B cell (primary cell): ENCODE measurements at regions not wholly inside any gene's neighbourhood (a gene's known extent, or its start where the extent isn't known, plus 50 kb on each side); places are given as distances from the start of the nearest gene placed in this dataset.
"Not testable (repeated sequence)": the region's sequence is repeated elsewhere in the genome, so short reads cannot be mapped to it uniquely, and the experiment has no call there.

Source experiments
- ATAC-seq: fragments of 200-7000 bp; cut with Tn5 transposase; one replicate; pipeline ENCODE4 v1.10.0; 2021; ENCODE audit warnings: low read depth, mild to moderate bottlenecking, moderate number of reproducible peaks, moderate library complexity
- CTCF ChIA-PET: fragments of 350-600 bp; sonication (Branson Sonifier 250); formaldehyde crosslinking; loops from one replicate; lab custom pipeline; 2021; ENCODE audit warnings: antibody characterized with exemption, inconsistent platforms; lab: Charles Lee
- POLR2A ChIA-PET: fragments of 350-600 bp; sonication (Branson Sonifier 250); formaldehyde crosslinking; loops from one replicate; lab custom pipeline; 2021; ENCODE audit warnings: antibody characterized with exemption; lab: Charles Lee
- DNase-seq: peaks from one replicate; pipeline ENCODE4 v3.0.0; 2013
- H2AFZ ChIP-seq: 2 replicates; pipeline ENCODE4 v1.6.1; 2012; ENCODE audit warnings: mild to moderate bottlenecking, low read depth, low read length; ENCODE audit not compliant: insufficient read depth, poor library complexity, severe bottlenecking
- H3K27ac ChIP-seq, 2 donors: 1 replicate in 1 of 2; 2 replicates in 1 of 2; pipeline ENCODE4 v1.5.1; 2012 to 2013; ENCODE audit warnings: low read length in 2 of 2, mild to moderate bottlenecking in 2 of 2, moderate library complexity in 1 of 2
- H3K27me3 ChIP-seq, 4 experiments: fragments of 200-600 bp in 1 of 4; sonication (generic) in 1 of 4; replicated peaks in 1 of 4; 1 replicate in 2 of 4; 2 replicates in 2 of 4; pipeline versions ENCODE4 v1.6.1 to v1.7.0; 2013 to 2016; ENCODE audit warnings: low read length in 3 of 4, mild to moderate bottlenecking in 2 of 4, mixed read lengths in 1 of 4, moderate library complexity in 1 of 4; ENCODE audit not compliant: insufficient read depth in 4 of 4, control insufficient read depth in 3 of 4; ENCODE audit errors: control extremely low read depth in 1 of 4
- H3K36me3 ChIP-seq, 2 experiments: replicated peaks in 1 of 2; 1 replicate in 1 of 2; 2 replicates in 1 of 2; pipeline versions ENCODE4 v1.6.1 to v1.7.1; 2013; ENCODE audit warnings: low read length in 1 of 2; ENCODE audit not compliant: insufficient read depth in 2 of 2, control insufficient read depth in 1 of 2; ENCODE audit errors: control extremely low read depth in 1 of 2, extremely low read depth in 1 of 2
- H3K4me1 ChIP-seq, 2 donors: fragments of 200-600 bp in 1 of 2; sonication (generic) in 1 of 2; 1 replicate in 1 of 2; 2 replicates in 1 of 2; pipeline versions ENCODE4 v1.5.1 to v1.6.1; 2013 to 2017; ENCODE audit warnings: low read length in 2 of 2; ENCODE audit not compliant: control insufficient read depth in 2 of 2, insufficient read depth in 2 of 2
- H3K4me2 ChIP-seq: replicated peaks from 2 replicates; pipeline ENCODE3; 2012; ENCODE audit warnings: mild to moderate bottlenecking, low read depth, low read length; ENCODE audit not compliant: poor library complexity, severe bottlenecking
- H3K4me3 ChIP-seq, 5 experiments: fragments of 200-600 bp in 1 of 5; sonication (generic) in 1 of 5; 1 replicate in 3 of 5; 2 replicates in 2 of 5; pipeline versions ENCODE4 v1.5.1 to v1.7.0; 2011 to 2016; ENCODE audit warnings: low read length in 4 of 5, mild to moderate bottlenecking in 4 of 5, low read depth in 2 of 5, control low read depth in 1 of 5, moderate library complexity in 1 of 5; ENCODE audit not compliant: insufficient read depth in 1 of 5; ENCODE audit errors: control extremely low read depth in 1 of 5, extremely low read depth in 1 of 5
- H3K79me2 ChIP-seq: fragments of 200-600 bp; sonication (generic); one replicate; pipeline ENCODE4 v1.6.0; 2016; ENCODE audit warnings: low read length; ENCODE audit not compliant: control insufficient read depth, insufficient read depth
- H3K9ac ChIP-seq: fragments of 200-600 bp; sonication (generic); 2 replicates; pipeline ENCODE4 v1.6.1; 2017; ENCODE audit warnings: mild to moderate bottlenecking, low read length, moderate library complexity
- H3K9me3 ChIP-seq, 3 donors: one replicate each; pipeline versions ENCODE4 v1.6.1 to v1.7.1; 2013; ENCODE audit warnings: low read length in 2 of 3; ENCODE audit not compliant: control insufficient read depth in 2 of 3, insufficient read depth in 1 of 3; ENCODE audit errors: control extremely low read depth in 1 of 3
- H4K20me1 ChIP-seq: 2 replicates; pipeline ENCODE4 v1.6.0; 2012; ENCODE audit warnings: mild to moderate bottlenecking, low read length; ENCODE audit not compliant: insufficient read depth, control insufficient read depth, poor library complexity, severe bottlenecking
- H3K27ac Mint-ChIP-seq: one replicate; pipeline ENCODE4 v1.8.0; 2021; ENCODE audit warnings: mixed read lengths
- H3K27me3 Mint-ChIP-seq: one replicate; pipeline ENCODE4 v1.8.0; 2021; ENCODE audit warnings: mixed read lengths
- H3K4me1 Mint-ChIP-seq: one replicate; pipeline ENCODE4 v1.8.0; 2021; ENCODE audit warnings: mixed read lengths
- H3K4me3 Mint-ChIP-seq: one replicate; pipeline ENCODE4 v1.8.0; 2021; ENCODE audit warnings: mixed read lengths
- H3K9me3 Mint-ChIP-seq: one replicate; pipeline ENCODE4 v1.8.0; 2022; ENCODE audit warnings: mixed read lengths; ENCODE audit not compliant: insufficient read depth
- WGBS: methylation state at CpG from one replicate; pipeline ENCODE4 v1.1.5; 2013; ENCODE audit warnings: missing lambda C conversion rate; ENCODE audit not compliant: insufficient coverage; 5-methylcytosine and 5-hydroxymethylcytosine counted together
- intact Hi-C: fragments of 100-400 bp; cut with micrococcal nuclease; formaldehyde crosslinking; loops from one replicate; pipeline ENCODE4 v1.10.0; 2022

- H3K4me3 ChIP-seq, DNase-seq, H3K4me1 ChIP-seq, H3K79me2 ChIP-seq, H3K36me3 ChIP-seq, H3K27me3 Mint-ChIP-seq, H3K4me2 ChIP-seq, POLR2A ChIA-PET, CTCF ChIA-PET, H3K4me3 Mint-ChIP-seq, H2AFZ ChIP-seq, intact Hi-C loops, H3K27me3 ChIP-seq, H3K9ac ChIP-seq, H3K27ac ChIP-seq, ATAC-seq, H3K27ac Mint-ChIP-seq, H3K9me3 Mint-ChIP-seq, H3K9me3 ChIP-seq, H4K20me1 ChIP-seq, H3K4me1 Mint-ChIP-seq: not testable (repeated sequence)
- WGBS: 97% methylated on average over 2 of the region's 5 CpGs
Observed at GRCh38 chr21:13984728-13985127, 226.0 kb downstream of the LIPI start.

GRCh38 chr21:13981176-13982087 is 229.3 kb downstream of the LIPI start:
- H3K4me3 ChIP-seq, H4K20me1 ChIP-seq, H3K27me3 ChIP-seq, H3K4me3 Mint-ChIP-seq, H3K9ac ChIP-seq, H3K79me2 ChIP-seq, CTCF ChIA-PET, H3K4me2 ChIP-seq, ATAC-seq, H3K4me1 Mint-ChIP-seq, H3K27ac Mint-ChIP-seq, H3K36me3 ChIP-seq, H3K9me3 ChIP-seq, H3K9me3 Mint-ChIP-seq, H3K27me3 Mint-ChIP-seq, H3K4me1 ChIP-seq, POLR2A ChIA-PET, intact Hi-C loops, H3K27ac ChIP-seq, H2AFZ ChIP-seq, DNase-seq: not testable (repeated sequence)
- WGBS: 90% methylated on average over 2 of the region's 48 CpGs

- ATAC-seq (peak; percentile 64), DNase-seq (peak; percentile 48)
- H3K9me3 Mint-ChIP-seq, H3K27me3 Mint-ChIP-seq, H4K20me1 ChIP-seq, H3K36me3 ChIP-seq, H3K27me3 ChIP-seq, H3K9me3 ChIP-seq, CTCF ChIA-PET, POLR2A ChIA-PET, H3K4me3 Mint-ChIP-seq, H3K4me1 Mint-ChIP-seq, H3K4me1 ChIP-seq, intact Hi-C loops, H3K79me2 ChIP-seq, H3K27ac ChIP-seq, H3K27ac Mint-ChIP-seq: not testable (repeated sequence)
- peak overlapping the region in 4 of 5 experiments; percentile 24 to 49 (median 38) for H3K4me3 ChIP-seq
- H2AFZ ChIP-seq: peak overlapping the region; percentile 51
- peak overlapping the region; percentile 35 for H3K4me2 ChIP-seq
- WGBS: 23% methylated on average over 38 of the region's 42 CpGs
- peak overlapping the region; percentile 48 for H3K9ac ChIP-seq
Observed at GRCh38 chr21:13980115-13980662, 230.6 kb downstream of the LIPI start.

GRCh38 chr21:13979608-13980007 is 231.1 kb downstream of the LIPI start:
- H3K4me1 ChIP-seq, ATAC-seq, H3K4me1 Mint-ChIP-seq, CTCF ChIA-PET, H3K27me3 Mint-ChIP-seq, H3K27me3 ChIP-seq, H3K27ac Mint-ChIP-seq, POLR2A ChIA-PET, H3K79me2 ChIP-seq, H4K20me1 ChIP-seq, intact Hi-C loops, H3K36me3 ChIP-seq, H3K9me3 Mint-ChIP-seq, H3K27ac ChIP-seq, H3K4me3 Mint-ChIP-seq, H3K9me3 ChIP-seq: not testable (repeated sequence)
- WGBS: 49% methylated on average over 24 of the region's 26 CpGs
- peak overlapping the region; percentile 51 for H2AFZ ChIP-seq
- peak overlapping the region; percentile 48 for H3K9ac ChIP-seq
- DNase-seq: peak; percentile 3
- peak overlapping the region; percentile 35 for H3K4me2 ChIP-seq
- H3K4me3 ChIP-seq: peak overlapping the region in 4 of 5 experiments; percentile 24 to 49 (median 38)
